ENCODE measurements at regions not wholly inside any gene's neighbourhood (a gene's known extent, or its start where the extent isn't known, plus 50 kb on each side); places are given as distances from the start of the nearest gene placed in this dataset.

GRCh38 chr1:199719156-199719842 lies 308.2 kb upstream of the NR5A2 start:
- Histone ChIP-seq H3K36me3 (ENCODE audit: control insufficient read depth in 4 of 4, insufficient read depth in 4 of 4, low read length in 4 of 4) (no peaks in the 10 kb centered on the region), H3K4me3 (no peak overlapping the region), H3K9me3 (ENCODE audit: control insufficient read depth in 4 of 4, insufficient read depth in 3 of 4, low read length in 3 of 4) (no peaks in the 10 kb centered on the region), H3K9ac (ENCODE audit: insufficient read depth in 1 of 2, low read length in 2 of 2) (no peak overlapping the region), H3K27ac (ENCODE audit: low read depth in 1 of 2, low read length in 1 of 2) (no peak overlapping the region), H3K27me3 (ENCODE audit: control insufficient read depth in 3 of 3, insufficient read depth in 3 of 3, low read length in 2 of 3) (no peaks in the 10 kb centered on the region), H3K4me1 (ENCODE audit: control insufficient read depth in 5 of 5, insufficient read depth in 5 of 5, low read length in 5 of 5) (peaks cover 0 to 19% (median 0%) of the 10 kb centered on the region in 5 donors)
- TF ChIP-seq CTCF (IDR thresholded peaks at IDR 0.05; ENCODE audit: control extremely low read depth, extremely low read depth): no peak
- DNase-seq (peak in 2 of 3 donors; percentile 46), ATAC-seq (ENCODE audit: insufficient read depth, low FRiP score) (no peak)
- 53 to 68% methylated on average over 3 of the region's 3 CpGs for WGBS, 2 donors

GRCh38 chr1:199720496-199720895 lies 307.0 kb upstream of the NR5A2 start:
- 5 to 7% methylated on average over 2 of the region's 2 CpGs for WGBS, 2 donors
- no peak overlapping the region for H3K9ac ChIP-seq (ENCODE audit: insufficient read depth in 1 of 2, low read length in 2 of 2)
- no peak overlapping the region for H3K4me3 ChIP-seq
- ATAC-seq (ENCODE audit: insufficient read depth, low FRiP score): no peak
- H3K36me3 ChIP-seq (ENCODE audit: control insufficient read depth in 4 of 4, insufficient read depth in 4 of 4, low read length in 4 of 4): no peaks in the 10 kb centered on the region
- no peaks in the 10 kb centered on the region for H3K27me3 ChIP-seq (ENCODE audit: control insufficient read depth in 3 of 3, insufficient read depth in 3 of 3, low read length in 2 of 3)
- H3K9me3 ChIP-seq (ENCODE audit: control insufficient read depth in 4 of 4, insufficient read depth in 3 of 4, low read length in 3 of 4): no peaks in the 10 kb centered on the region
- H3K4me1 ChIP-seq (ENCODE audit: control insufficient read depth in 5 of 5, insufficient read depth in 5 of 5, low read length in 5 of 5): peaks cover 0 to 19% (median 0%) of the 10 kb centered on the region in 5 donors
- TF ChIP-seq CTCF (IDR thresholded peaks at IDR 0.05; ENCODE audit: control extremely low read depth, extremely low read depth): no peak
- no peak for DNase-seq
- H3K27ac ChIP-seq (ENCODE audit: low read depth in 1 of 2, low read length in 1 of 2): no peak overlapping the region

- H3K27me3 ChIP-seq (ENCODE audit: control insufficient read depth in 3 of 3, insufficient read depth in 3 of 3, low read length in 2 of 3): no peaks in the 10 kb centered on the region
- no peak overlapping the region for H3K4me3 ChIP-seq
- DNase-seq (peak; percentile 21 to 81 (median 80)), ATAC-seq (ENCODE audit: insufficient read depth, low FRiP score) (no peak)
- H3K4me1 ChIP-seq (ENCODE audit: control insufficient read depth in 5 of 5, insufficient read depth in 5 of 5, low read length in 5 of 5): peaks cover 0 to 19% (median 0%) of the 10 kb centered on the region in 5 donors
- no peak overlapping the region for H3K27ac ChIP-seq (ENCODE audit: low read depth in 1 of 2, low read length in 1 of 2)
- no peaks in the 10 kb centered on the region for H3K36me3 ChIP-seq (ENCODE audit: control insufficient read depth in 4 of 4, insufficient read depth in 4 of 4, low read length in 4 of 4)
- TF ChIP-seq CTCF (IDR thresholded peaks at IDR 0.05; ENCODE audit: control extremely low read depth, extremely low read depth): no peak
- WGBS, 2 donors: 79 to 83% methylated on average over 1 of the region's 1 CpG
- H3K9ac ChIP-seq (ENCODE audit: insufficient read depth in 1 of 2, low read length in 2 of 2): no peak overlapping the region
- no peaks in the 10 kb centered on the region for H3K9me3 ChIP-seq (ENCODE audit: control insufficient read depth in 4 of 4, insufficient read depth in 3 of 4, low read length in 3 of 4)
Measured at GRCh38 chr1:199721001-199721400, 306.5 kb upstream of the NR5A2 start.

Measured in lung (tissue), 11 donors.